Fibroblast of lung (primary cell): ENCODE measurements at regions not wholly inside any gene's neighbourhood (a gene's known extent, or its start where the extent isn't known, plus 50 kb on each side); places are given as distances from the start of the nearest gene placed in this dataset.
A peak's percentile ranks its signal among the peaks of the same experiment; 100 is the strongest.

ENCODE experiments used
- DNase-seq, 2 donors: peaks; one replicate each; pipeline versions ENCODE4 v3.0.0 to v3.0.0-alpha.2; 2010; ENCODE audit warnings: low read depth in 2 of 2
- H2AFZ ChIP-seq: 2 replicates; pipeline ENCODE4 v1.5.1; 2012; ENCODE audit warnings: low read length, control low read depth, inconsistent platforms
- H3K27ac ChIP-seq: 2 replicates; pipeline ENCODE4 v1.5.1; 2011; ENCODE audit warnings: low read length, control low read depth; ENCODE audit not compliant: insufficient read depth
- H3K27me3 ChIP-seq: 2 replicates; pipeline ENCODE4 v1.5.1; 2011; ENCODE audit warnings: mild to moderate bottlenecking, low read length; ENCODE audit not compliant: control insufficient read depth, insufficient read depth
- H3K36me3 ChIP-seq: 2 replicates; pipeline ENCODE4 v1.5.1; 2011; ENCODE audit warnings: low read length; ENCODE audit not compliant: control insufficient read depth, insufficient read depth
- H3K4me1 ChIP-seq: 2 replicates; pipeline ENCODE4 v1.5.1; 2011; ENCODE audit warnings: low read length; ENCODE audit not compliant: control insufficient read depth, insufficient read depth; ENCODE audit errors: extremely low read depth
- H3K4me2 ChIP-seq: 2 replicates; pipeline ENCODE4 v1.5.1; 2011; ENCODE audit warnings: low read length, control low read depth; ENCODE audit not compliant: insufficient read depth; ENCODE audit errors: extremely low read depth
- H3K4me3 ChIP-seq, 4 experiments: fragments of 200-600 bp in 1 of 4; sonication (generic) in 1 of 4; replicated peaks in 1 of 4; 2 replicates each; pipeline ENCODE4 v1.5.1; 2011 to 2016; ENCODE audit warnings: low read length in 4 of 4, low read depth in 3 of 4, mild to moderate bottlenecking in 3 of 4, control low read depth in 2 of 4, inconsistent platforms in 1 of 4, mixed read lengths in 1 of 4; ENCODE audit not compliant: insufficient read depth in 1 of 4; ENCODE audit errors: control extremely low read depth in 1 of 4
- H3K79me2 ChIP-seq: 2 replicates; pipeline ENCODE4 v1.5.1; 2012; ENCODE audit warnings: mild to moderate bottlenecking, low read length, inconsistent platforms; ENCODE audit not compliant: control insufficient read depth, insufficient read depth
- H3K9ac ChIP-seq: 2 replicates; pipeline ENCODE4 v1.5.1; 2011; ENCODE audit warnings: mild to moderate bottlenecking, low read length, control low read depth; ENCODE audit not compliant: insufficient read depth
- H3K9me3 ChIP-seq: 2 replicates; pipeline ENCODE4 v1.5.1; 2012; ENCODE audit warnings: low read depth, low read length; ENCODE audit not compliant: control insufficient read depth, insufficient read depth
- H4K20me1 ChIP-seq: 2 replicates; pipeline ENCODE4 v1.5.1; 2011; ENCODE audit warnings: low read length; ENCODE audit not compliant: control insufficient read depth, insufficient read depth; ENCODE audit errors: extremely low read depth
- EZH2 ChIP-seq: IDR thresholded peaks from 2 replicates; pipeline ENCODE4 v1.5.1; 2012; ENCODE audit warnings: low read length, control low read depth, mild to moderate bottlenecking; ENCODE audit errors: missing control alignments
- TF ChIP-seq, protein P1 (sequence below), 2 donors: IDR thresholded peaks in 1 of 2; conservative IDR thresholded peaks in 1 of 2; 1 replicate in 1 of 2; 2 replicates in 1 of 2; pipeline ENCODE4 v1.5.1; 2011 to 2012; ENCODE audit warnings: low read length in 2 of 2, control low read depth in 1 of 2, inconsistent platforms in 1 of 2, low read depth in 1 of 2, mild to moderate bottlenecking in 1 of 2

DNA sequence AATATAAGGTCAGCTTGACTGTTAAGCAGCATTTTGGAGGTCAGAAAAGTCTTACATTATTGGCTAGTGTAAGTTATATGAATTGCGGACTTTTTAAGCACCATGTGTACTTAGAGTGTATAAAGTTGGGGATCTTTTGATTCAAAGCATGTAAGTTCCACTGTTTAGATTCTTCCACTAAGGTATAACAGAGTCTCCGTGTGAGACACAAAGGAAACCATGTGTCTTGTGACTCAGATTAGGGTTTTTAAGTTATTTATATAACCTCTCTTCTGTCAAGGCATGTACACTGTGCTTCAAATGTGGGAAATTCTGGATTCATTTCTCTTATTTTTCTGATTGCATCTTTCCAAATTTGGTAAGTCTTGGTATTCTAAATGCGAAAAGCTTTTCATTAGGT is 143.5 kb upstream of the SOX2 start:
- Histone ChIP-seq H3K9ac (no peak overlapping the region), H3K4me1 (no peaks in the 10 kb centered on the region), H3K79me2 (no peaks in the 10 kb centered on the region), H3K27me3 (no peaks in the 10 kb centered on the region), H4K20me1 (no peaks in the 10 kb centered on the region), H3K9me3 (no peaks in the 10 kb centered on the region), H3K27ac (no peak overlapping the region), H3K4me3 (no peak overlapping the region), H3K36me3 (no peaks in the 10 kb centered on the region), H3K4me2 (no peak overlapping the region), H2AFZ (no peak overlapping the region)
- TF ChIP-seq, protein P1, sequence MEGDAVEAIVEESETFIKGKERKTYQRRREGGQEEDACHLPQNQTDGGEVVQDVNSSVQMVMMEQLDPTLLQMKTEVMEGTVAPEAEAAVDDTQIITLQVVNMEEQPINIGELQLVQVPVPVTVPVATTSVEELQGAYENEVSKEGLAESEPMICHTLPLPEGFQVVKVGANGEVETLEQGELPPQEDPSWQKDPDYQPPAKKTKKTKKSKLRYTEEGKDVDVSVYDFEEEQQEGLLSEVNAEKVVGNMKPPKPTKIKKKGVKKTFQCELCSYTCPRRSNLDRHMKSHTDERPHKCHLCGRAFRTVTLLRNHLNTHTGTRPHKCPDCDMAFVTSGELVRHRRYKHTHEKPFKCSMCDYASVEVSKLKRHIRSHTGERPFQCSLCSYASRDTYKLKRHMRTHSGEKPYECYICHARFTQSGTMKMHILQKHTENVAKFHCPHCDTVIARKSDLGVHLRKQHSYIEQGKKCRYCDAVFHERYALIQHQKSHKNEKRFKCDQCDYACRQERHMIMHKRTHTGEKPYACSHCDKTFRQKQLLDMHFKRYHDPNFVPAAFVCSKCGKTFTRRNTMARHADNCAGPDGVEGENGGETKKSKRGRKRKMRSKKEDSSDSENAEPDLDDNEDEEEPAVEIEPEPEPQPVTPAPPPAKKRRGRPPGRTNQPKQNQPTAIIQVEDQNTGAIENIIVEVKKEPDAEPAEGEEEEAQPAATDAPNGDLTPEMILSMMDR (conservative IDR thresholded peaks at IDR 0.05 in 1 of 2, IDR thresholded peaks at IDR 0.05 in 1 of 2; ENCODE audit: low read depth in 1 of 2, low read length in 2 of 2): no peak
- TF ChIP-seq EZH2: no peak
- DNase-seq: peak in 1 of 2 donors; percentile 65

DNA sequence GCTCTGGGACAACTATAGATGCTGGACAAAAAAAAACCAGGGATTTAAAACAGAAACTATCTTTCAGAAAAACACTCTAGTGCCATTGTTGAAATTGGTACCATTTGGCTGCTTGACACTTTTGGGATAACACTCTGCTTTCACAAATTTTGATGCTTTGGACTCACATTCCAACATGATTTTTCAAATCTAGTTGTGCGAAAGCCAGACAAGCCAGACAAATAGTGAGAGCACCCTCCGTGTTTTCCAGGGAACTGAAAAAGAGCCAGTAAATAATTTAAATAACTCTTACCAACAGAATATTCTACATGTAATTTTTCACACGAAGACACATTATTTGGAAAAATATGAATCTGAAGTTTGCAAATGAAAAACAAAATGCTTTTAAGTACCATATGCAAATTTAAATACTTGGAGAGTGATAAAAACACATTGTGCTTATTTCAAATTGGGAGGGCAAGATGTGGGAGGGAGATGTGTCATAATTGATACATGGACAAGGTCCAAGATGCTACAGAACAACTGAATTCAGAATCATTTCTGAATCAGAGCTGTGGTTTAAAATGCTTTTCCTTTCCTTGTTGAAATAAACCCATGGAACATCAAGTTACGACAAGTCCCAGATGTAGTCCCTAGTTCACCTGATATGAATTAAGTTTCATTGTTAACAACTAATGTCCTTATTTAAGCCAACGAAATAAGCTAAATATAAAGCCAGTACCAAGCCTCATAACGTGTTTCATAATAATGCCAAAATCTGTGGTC is 144.2 kb upstream of the SOX2 start:
- H4K20me1 ChIP-seq: no peaks in the 10 kb centered on the region
- H3K4me1 ChIP-seq: no peaks in the 10 kb centered on the region
- no peak overlapping the region for H3K27ac ChIP-seq
- H3K36me3 ChIP-seq: no peaks in the 10 kb centered on the region
- no peak overlapping the region for H3K9ac ChIP-seq
- H3K27me3 ChIP-seq: no peaks in the 10 kb centered on the region
- no peak overlapping the region for H3K4me2 ChIP-seq
- H2AFZ ChIP-seq: no peak overlapping the region
- TF ChIP-seq, protein P1 (conservative IDR thresholded peaks at IDR 0.05 in 1 of 2, IDR thresholded peaks at IDR 0.05 in 1 of 2; ENCODE audit: low read depth in 1 of 2, low read length in 2 of 2): no peak
- TF ChIP-seq EZH2: no peak
- H3K9me3 ChIP-seq: no peaks in the 10 kb centered on the region
- DNase-seq: peak in 1 of 2 donors; percentile 78
- H3K4me3 ChIP-seq: no peak overlapping the region
- no peaks in the 10 kb centered on the region for H3K79me2 ChIP-seq

- H3K27me3 ChIP-seq: no peaks in the 10 kb centered on the region
- no peaks in the 10 kb centered on the region for H3K36me3 ChIP-seq
- no peak overlapping the region for H3K4me3 ChIP-seq
- no peaks in the 10 kb centered on the region for H4K20me1 ChIP-seq
- H2AFZ ChIP-seq: no peak overlapping the region
- H3K4me1 ChIP-seq: no peaks in the 10 kb centered on the region
- H3K9me3 ChIP-seq: no peaks in the 10 kb centered on the region
- H3K79me2 ChIP-seq: no peaks in the 10 kb centered on the region
- H3K4me2 ChIP-seq: no peak overlapping the region
- TF ChIP-seq, protein P1 (conservative IDR thresholded peaks at IDR 0.05 in 1 of 2, IDR thresholded peaks at IDR 0.05 in 1 of 2; ENCODE audit: low read depth in 1 of 2, low read length in 2 of 2): no peak
- no peak for TF ChIP-seq EZH2
- no peak for DNase-seq
- H3K27ac ChIP-seq: no peak overlapping the region
- H3K9ac ChIP-seq: no peak overlapping the region
Observed at GRCh38 chr3:181565416-181565815, 146.3 kb upstream of the SOX2 start.
